Tibial artery (tissue), 4 donors: ENCODE measurements at regions not wholly inside any gene's neighbourhood (a gene's known extent, or its start where the extent isn't known, plus 50 kb on each side); places are given as distances from the start of the nearest gene placed in this dataset.

Experiments used
- DNase-seq, 2 donors: peaks; one replicate each; pipeline ENCODE4 v3.0.0-alpha.2; 2019
- H3K27ac ChIP-seq, 2 donors: fragments of 200-600 bp; sonication (generic) in 1 of 2; 1 replicate in 1 of 2; 2 replicates in 1 of 2; pipeline ENCODE4 v1.5.1; 2018 to 2019; ENCODE audit warnings: mild to moderate bottlenecking in 1 of 2
- H3K27me3 ChIP-seq, 2 donors: fragments of 200-600 bp; sonication (generic) in 1 of 2; one replicate each; pipeline versions ENCODE4 v1.5.1 to v1.6.0; 2016 to 2019
- H3K36me3 ChIP-seq, 3 donors: fragments of 200-600 bp; sonication (generic) in 2 of 3; one replicate each; pipeline ENCODE4 v1.5.1; 2016 to 2019; ENCODE audit warnings: mild to moderate bottlenecking in 2 of 3
- H3K4me1 ChIP-seq, 4 donors: fragments of 200-600 bp; sonication (generic) in 2 of 4; 1 replicate in 3 of 4; 2 replicates in 1 of 4; pipeline ENCODE4 v1.5.1; 2016 to 2019
- H3K4me3 ChIP-seq, 2 donors: fragments of 200-600 bp; sonication (generic) in 1 of 2; 1 replicate in 1 of 2; 2 replicates in 1 of 2; pipeline ENCODE4 v1.5.1; 2018 to 2019; ENCODE audit warnings: mild to moderate bottlenecking in 2 of 2
- H3K9me3 ChIP-seq, 3 donors: fragments of 200-600 bp; sonication (generic) in 1 of 3; one replicate each; pipeline ENCODE4 v1.5.1; 2016 to 2019
- intact Hi-C: fragments of 100-400 bp; cut with DNase I; formaldehyde crosslinking; loops from one replicate; pipeline ENCODE4 v1.15.0; 2023; ENCODE audit warnings: low total_unique reads
- TF ChIP-seq, protein P1 (sequence below), 2 experiments: fragments of 200-600 bp in 1 of 2; fragments of 450-650 bp in 1 of 2; IDR thresholded peaks; one replicate each; pipeline ENCODE4 v1.5.1; 2017 to 2019; ENCODE audit warnings: antibody characterized with exemption in 2 of 2, mild to moderate bottlenecking in 1 of 2, moderate library complexity in 1 of 2

DNA sequence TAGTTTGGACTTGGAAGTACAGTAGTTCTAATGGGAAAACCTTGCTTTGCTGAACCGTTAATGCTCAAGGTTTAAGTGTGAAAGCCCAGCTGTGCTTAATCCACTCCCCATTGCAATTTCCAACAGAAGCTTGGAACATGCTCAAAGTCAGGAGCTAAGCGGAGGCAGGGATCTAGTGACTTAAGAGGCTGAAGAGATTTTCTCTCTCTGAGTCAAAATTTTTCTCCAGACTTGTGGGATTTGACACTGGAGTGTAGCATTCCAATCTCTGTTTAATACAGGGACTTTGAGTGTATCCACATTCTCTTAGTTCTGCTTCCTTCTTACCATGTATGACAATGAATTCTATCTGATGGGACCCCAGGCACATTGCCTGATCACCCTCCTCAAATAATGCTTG is 471.8 kb downstream of the KIF4B start:
- Histone ChIP-seq H3K9me3 (no peaks in the 10 kb centered on the region), H3K27ac (no peak overlapping the region), H3K36me3 (no peaks in the 10 kb centered on the region), H3K4me3 (no peak overlapping the region), H3K4me1 (no peaks in the 10 kb centered on the region), H3K27me3 (no peaks in the 10 kb centered on the region)
- TF ChIP-seq, protein P1, sequence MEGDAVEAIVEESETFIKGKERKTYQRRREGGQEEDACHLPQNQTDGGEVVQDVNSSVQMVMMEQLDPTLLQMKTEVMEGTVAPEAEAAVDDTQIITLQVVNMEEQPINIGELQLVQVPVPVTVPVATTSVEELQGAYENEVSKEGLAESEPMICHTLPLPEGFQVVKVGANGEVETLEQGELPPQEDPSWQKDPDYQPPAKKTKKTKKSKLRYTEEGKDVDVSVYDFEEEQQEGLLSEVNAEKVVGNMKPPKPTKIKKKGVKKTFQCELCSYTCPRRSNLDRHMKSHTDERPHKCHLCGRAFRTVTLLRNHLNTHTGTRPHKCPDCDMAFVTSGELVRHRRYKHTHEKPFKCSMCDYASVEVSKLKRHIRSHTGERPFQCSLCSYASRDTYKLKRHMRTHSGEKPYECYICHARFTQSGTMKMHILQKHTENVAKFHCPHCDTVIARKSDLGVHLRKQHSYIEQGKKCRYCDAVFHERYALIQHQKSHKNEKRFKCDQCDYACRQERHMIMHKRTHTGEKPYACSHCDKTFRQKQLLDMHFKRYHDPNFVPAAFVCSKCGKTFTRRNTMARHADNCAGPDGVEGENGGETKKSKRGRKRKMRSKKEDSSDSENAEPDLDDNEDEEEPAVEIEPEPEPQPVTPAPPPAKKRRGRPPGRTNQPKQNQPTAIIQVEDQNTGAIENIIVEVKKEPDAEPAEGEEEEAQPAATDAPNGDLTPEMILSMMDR (IDR thresholded peaks at IDR 0.05) = no peak
- no peak for DNase-seq
- intact Hi-C loops = no loop called here

DNA sequence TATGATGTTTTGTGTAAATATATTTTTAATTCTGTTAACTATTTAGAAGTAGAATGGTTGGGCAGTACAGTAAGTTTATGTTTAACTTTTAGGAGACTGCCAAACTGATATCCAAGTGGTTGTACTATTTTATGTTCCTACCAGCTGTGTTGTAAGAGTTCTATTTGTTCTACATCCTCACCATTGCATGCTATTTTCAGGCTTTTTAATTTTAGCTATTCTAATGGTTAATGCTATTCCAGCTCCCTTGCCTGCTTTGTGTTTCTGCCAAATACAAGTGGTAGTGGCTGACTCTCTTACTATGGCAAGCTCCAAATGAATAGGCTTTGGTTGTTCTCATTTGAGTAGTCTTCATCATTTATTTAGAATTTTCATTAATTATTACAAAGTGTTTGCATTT is 476.4 kb downstream of the KIF4B start:
- Histone ChIP-seq H3K27ac (no peak overlapping the region), H3K9me3 (no peaks in the 10 kb centered on the region), H3K36me3 (no peaks in the 10 kb centered on the region), H3K4me1 (no peaks in the 10 kb centered on the region), H3K27me3 (no peaks in the 10 kb centered on the region), H3K4me3 (no peak overlapping the region)
- intact Hi-C loops = no loop called here
- TF ChIP-seq, protein P1 (IDR thresholded peaks at IDR 0.05) = no peak
- DNase-seq = no peak

DNA sequence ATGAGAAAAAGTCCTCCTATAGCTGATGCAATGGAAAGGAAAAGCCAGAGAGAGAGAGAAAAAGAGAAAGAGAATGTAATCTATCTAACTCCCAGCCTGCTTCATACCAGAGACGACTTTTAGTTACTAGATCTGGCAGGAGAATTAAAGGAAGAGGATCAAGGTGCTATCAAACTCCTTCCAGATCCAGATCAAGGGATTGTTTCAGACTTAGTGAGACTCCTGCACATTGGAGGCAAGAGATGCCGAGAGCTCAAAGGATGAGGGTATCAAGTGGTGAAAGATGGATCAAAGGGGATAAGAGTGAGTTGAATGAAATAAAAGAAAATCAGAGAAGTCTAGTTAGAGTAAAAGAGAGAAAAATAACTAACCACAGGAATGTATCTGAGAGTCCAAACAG is 478.6 kb downstream of the KIF4B start:
- H3K4me1 ChIP-seq = no peaks in the 10 kb centered on the region
- TF ChIP-seq, protein P1 (IDR thresholded peaks at IDR 0.05) = no peak
- H3K27me3 ChIP-seq = no peaks in the 10 kb centered on the region
- H3K36me3 ChIP-seq = no peaks in the 10 kb centered on the region
- DNase-seq = no peak
- intact Hi-C loops = no loop called here
- H3K4me3 ChIP-seq = no peak overlapping the region
- H3K9me3 ChIP-seq = no peaks in the 10 kb centered on the region
- H3K27ac ChIP-seq = no peak overlapping the region

DNA sequence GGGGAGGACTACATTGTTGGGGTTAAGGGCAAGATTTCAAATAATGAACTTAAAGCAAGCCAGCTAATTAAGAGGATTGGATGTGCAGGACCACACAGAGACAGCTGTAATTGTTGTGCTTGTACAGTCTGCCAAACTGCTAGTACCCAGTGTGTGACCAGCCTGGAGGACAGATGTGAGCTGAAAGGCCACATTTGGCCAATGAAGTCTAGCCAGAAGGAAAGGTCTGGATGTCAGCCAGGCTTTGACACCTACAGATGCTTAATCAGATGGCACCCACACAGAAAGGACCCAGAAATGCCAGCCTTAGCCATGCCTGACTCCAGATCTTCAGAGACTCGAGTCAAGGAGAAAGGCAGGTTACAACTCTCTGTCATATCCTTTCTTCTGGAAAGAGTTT is 491.1 kb downstream of the KIF4B start:
- H3K27ac ChIP-seq = no peak overlapping the region
- DNase-seq = no peak
- no peaks in the 10 kb centered on the region for H3K36me3 ChIP-seq
- H3K27me3 ChIP-seq = no peaks in the 10 kb centered on the region
- no peak overlapping the region for H3K4me3 ChIP-seq
- TF ChIP-seq, protein P1 (IDR thresholded peaks at IDR 0.05) = no peak
- no peaks in the 10 kb centered on the region for H3K4me1 ChIP-seq
- no peaks in the 10 kb centered on the region for H3K9me3 ChIP-seq
- intact Hi-C loops = no loop called here

DNA sequence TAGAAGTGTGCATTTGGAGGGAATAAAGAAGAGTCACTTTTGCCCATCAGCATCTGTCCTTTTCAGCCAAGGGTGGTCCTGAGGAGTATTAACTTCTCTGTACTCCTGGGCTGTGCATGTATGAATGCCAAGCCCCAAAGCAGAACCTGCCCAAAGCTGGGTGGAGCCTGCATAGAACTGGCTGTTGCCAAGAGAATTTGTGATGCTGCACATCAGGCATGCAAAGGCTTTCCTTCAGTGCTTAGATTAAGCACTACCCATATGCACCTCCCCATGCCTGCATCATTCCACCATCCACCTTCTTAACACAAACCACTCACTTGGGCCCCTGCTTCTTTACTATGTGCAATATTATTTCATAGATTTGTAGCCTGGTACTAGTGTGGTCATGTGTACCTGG is 493.8 kb downstream of the KIF4B start:
- H3K9me3 ChIP-seq = no peaks in the 10 kb centered on the region
- TF ChIP-seq, protein P1 (IDR thresholded peaks at IDR 0.05) = no peak
- H3K4me3 ChIP-seq = no peak overlapping the region
- no peak overlapping the region for H3K27ac ChIP-seq
- H3K27me3 ChIP-seq = no peaks in the 10 kb centered on the region
- intact Hi-C loops = no loop called here
- no peaks in the 10 kb centered on the region for H3K36me3 ChIP-seq
- H3K4me1 ChIP-seq = no peaks in the 10 kb centered on the region
- no peak for DNase-seq

DNA sequence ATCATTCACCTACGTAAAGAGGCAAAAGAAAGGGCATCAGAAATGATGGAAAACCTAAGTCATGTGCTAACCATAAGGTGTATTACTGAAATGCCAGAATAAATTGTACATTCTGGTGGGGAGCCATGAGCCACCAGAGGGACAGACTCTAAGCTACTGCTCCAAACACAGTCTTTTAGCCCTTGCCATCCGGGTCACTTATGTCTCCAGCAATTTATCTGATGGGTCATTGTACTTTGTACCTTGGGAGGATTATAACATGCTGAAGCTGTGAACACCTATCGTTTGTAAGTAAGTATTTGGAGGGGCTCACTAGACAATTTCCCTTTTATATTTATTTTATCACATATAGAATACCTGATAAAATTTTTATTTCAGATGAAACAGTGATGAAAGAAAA is 495.1 kb downstream of the KIF4B start:
- Histone ChIP-seq H3K9me3 (no peaks in the 10 kb centered on the region), H3K27ac (no peak overlapping the region), H3K27me3 (no peaks in the 10 kb centered on the region), H3K4me3 (no peak overlapping the region), H3K36me3 (no peaks in the 10 kb centered on the region), H3K4me1 (no peaks in the 10 kb centered on the region)
- no peak for DNase-seq
- TF ChIP-seq, protein P1 (IDR thresholded peaks at IDR 0.05) = no peak
- intact Hi-C loops = no loop called here
